Gastroesophageal sphincter (tissue), 2 donors: ENCODE measurements at regions not wholly inside any gene's neighbourhood (a gene's known extent, or its start where the extent isn't known, plus 50 kb on each side); places are given as distances from the start of the nearest gene placed in this dataset.

Experiments
- POLR2A ChIP-seq, 2 donors: fragments of 450-650 bp; IDR thresholded peaks; one replicate each; pipeline ENCODE4 v1.6.1; 2017; ENCODE audit warnings: antibody characterized with exemption in 2 of 2, mild to moderate bottlenecking in 2 of 2, moderate library complexity in 1 of 2
- POLR2AphosphoS5 ChIP-seq: sonication (generic); formaldehyde crosslinking; IDR thresholded peaks from one replicate; pipeline ENCODE4 v1.6.1; 2017; ENCODE audit warnings: antibody characterized with exemption

DNA sequence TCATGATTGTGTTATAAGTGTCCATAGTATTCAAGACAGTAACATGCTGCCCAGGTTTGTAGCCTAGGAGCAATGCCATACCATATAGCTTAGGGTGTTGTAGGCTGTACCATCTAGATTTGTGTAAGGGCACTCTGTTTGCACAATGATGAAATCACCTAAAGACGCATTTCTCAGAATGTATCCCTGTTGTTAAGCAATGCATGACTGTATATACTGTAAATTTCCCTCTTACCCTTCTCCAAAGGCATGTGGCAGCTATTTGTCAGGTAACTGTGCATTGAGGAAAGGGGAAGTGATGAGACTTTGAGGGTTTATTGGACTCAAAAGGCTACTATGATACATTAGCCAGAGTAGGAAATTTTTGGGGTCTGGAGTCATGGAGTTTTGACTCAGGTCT lies 180.8 kb downstream of the VAPA start:
- TF ChIP-seq POLR2AphosphoS5 (no peak), POLR2A (IDR thresholded peaks at IDR 0.05) (no peak)
